A673 (cell line): ENCODE measurements at regions not wholly inside any gene's neighbourhood (a gene's known extent, or its start where the extent isn't known, plus 50 kb on each side); places are given as distances from the start of the nearest gene placed in this dataset.

Source experiments
- BruUV-seq: library from RNA; stranded (reverse); fragments of 400-500 nt; replicated peaks from 2 replicates; lab custom pipeline; 2021; lab: Mats Ljungman, UMichigan
- CTCF ChIA-PET: fragments of 300-600 bp; sonication (Branson Sonifier 250); formaldehyde crosslinking; loops from one replicate; lab custom pipeline; 2022; ENCODE audit warnings: antibody characterized with exemption; lab: Charles Lee
- POLR2A ChIA-PET: fragments of 300-600 bp; sonication (Branson Sonifier 250); formaldehyde crosslinking; loops from one replicate; lab custom pipeline; 2022; ENCODE audit warnings: antibody characterized with exemption; ENCODE audit not compliant: low non-redundant PET; lab: Charles Lee
- DNase-seq: peaks from one replicate; pipeline ENCODE4 v3.0.0-alpha.2; 2015; ENCODE audit warnings: low spot score
- H3K27ac ChIP-seq: fragments of 200-600 bp; sonication (generic); 2 replicates; pipeline ENCODE4 v1.5.1; 2016; ENCODE audit warnings: mixed run types, low read depth, mild to moderate bottlenecking, mixed read lengths, antibody characterized with exemption, low read length; ENCODE audit not compliant: poor library complexity, severe bottlenecking
- H3K27me3 ChIP-seq: fragments of 200-600 bp; sonication (generic); replicated peaks from 2 replicates; pipeline ENCODE4 v1.6.1; 2017; ENCODE audit warnings: mixed run types, low read depth, mild to moderate bottlenecking, mixed read lengths, antibody characterized with exemption, low read length; ENCODE audit not compliant: insufficient read depth, poor library complexity
- H3K36me3 ChIP-seq: fragments of 200-600 bp; sonication (generic); 2 replicates; pipeline ENCODE4 v1.6.1; 2016; ENCODE audit warnings: mixed run types, mild to moderate bottlenecking, mixed read lengths, antibody characterized with exemption, low read length; ENCODE audit not compliant: insufficient read depth, poor library complexity, severe bottlenecking
- H3K4me1 ChIP-seq: fragments of 200-600 bp; sonication (generic); 2 replicates; pipeline ENCODE4 v1.6.1; 2017; ENCODE audit warnings: mixed run types, mild to moderate bottlenecking, mixed read lengths, antibody characterized with exemption, low read length; ENCODE audit not compliant: insufficient read depth, poor library complexity, severe bottlenecking
- H3K4me3 ChIP-seq: fragments of 200-600 bp; sonication (generic); 2 replicates; pipeline ENCODE4 v1.5.1; 2016; ENCODE audit warnings: low read depth, mixed run types, mild to moderate bottlenecking, mixed read lengths, low read length; ENCODE audit not compliant: poor library complexity, severe bottlenecking
- H3K9me3 ChIP-seq: fragments of 200-600 bp; sonication (generic); 2 replicates; pipeline ENCODE4 v1.6.1; 2016; ENCODE audit warnings: mixed run types, low read depth, mild to moderate bottlenecking, mixed read lengths, antibody characterized with exemption, low read length; ENCODE audit not compliant: poor library complexity, severe bottlenecking
- CTCF ChIP-seq: fragments of 300-800, 200-600 bp; sonication (generic); conservative IDR thresholded peaks from 2 replicates; pipeline ENCODE4 v1.5.1; 2017; ENCODE audit warnings: low read depth, mild to moderate bottlenecking, antibody characterized with exemption, low read length, moderate library complexity, mixed read lengths
- EZH2 ChIP-seq: fragments of 200-600 bp; sonication (generic); IDR thresholded peaks from 2 replicates; pipeline ENCODE4 v1.6.1; 2017; ENCODE audit warnings: borderline replicate concordance, low read depth, mild to moderate bottlenecking, mixed read lengths, antibody characterized with exemption, low read length; ENCODE audit not compliant: poor library complexity, severe bottlenecking
- intact Hi-C: fragments of 100-400 bp; cut with micrococcal nuclease; formaldehyde crosslinking; loops from one replicate; pipeline ENCODE4 v1.10.0; 2022; ENCODE audit not compliant: unreplicated experiment

GRCh38 chr20:60553095-60553494, 594.9 kb downstream of the CDH26 start:
- no peak overlapping the region for H3K27ac ChIP-seq
- no TSS peak for BruUV-seq
- TF ChIP-seq EZH2 (no peak), CTCF (no peak)
- intact Hi-C loops, result no loop called here
- peaks cover under 1% of the 10 kb centered on the region for H3K27me3 ChIP-seq
- peak; percentile 34 for DNase-seq
- H3K4me3 ChIP-seq, result no peak overlapping the region
- no peaks in the 10 kb centered on the region for H3K4me1 ChIP-seq
- CTCF ChIA-PET, result no interaction called here
- no peaks in the 10 kb centered on the region for H3K36me3 ChIP-seq
- POLR2A ChIA-PET, result no interaction called here
- H3K9me3 ChIP-seq, result no peaks in the 10 kb centered on the region

- ChIA-PET CTCF (no interaction called here), POLR2A (no interaction called here)
- H3K4me1 ChIP-seq, result no peaks in the 10 kb centered on the region
- no peaks in the 10 kb centered on the region for H3K9me3 ChIP-seq
- H3K4me3 ChIP-seq, result no peak overlapping the region
- TF ChIP-seq CTCF (no peak), EZH2 (no peak)
- intact Hi-C loops, result no loop called here
- H3K27ac ChIP-seq, result no peak overlapping the region
- no TSS peak for BruUV-seq
- H3K36me3 ChIP-seq, result no peaks in the 10 kb centered on the region
- DNase-seq, result no peak
- peaks cover 4% of the 10 kb centered on the region for H3K27me3 ChIP-seq
These were observed 600.3 kb downstream of the CDH26 start for GRCh38 chr20:60558486-60558885.

DNA sequence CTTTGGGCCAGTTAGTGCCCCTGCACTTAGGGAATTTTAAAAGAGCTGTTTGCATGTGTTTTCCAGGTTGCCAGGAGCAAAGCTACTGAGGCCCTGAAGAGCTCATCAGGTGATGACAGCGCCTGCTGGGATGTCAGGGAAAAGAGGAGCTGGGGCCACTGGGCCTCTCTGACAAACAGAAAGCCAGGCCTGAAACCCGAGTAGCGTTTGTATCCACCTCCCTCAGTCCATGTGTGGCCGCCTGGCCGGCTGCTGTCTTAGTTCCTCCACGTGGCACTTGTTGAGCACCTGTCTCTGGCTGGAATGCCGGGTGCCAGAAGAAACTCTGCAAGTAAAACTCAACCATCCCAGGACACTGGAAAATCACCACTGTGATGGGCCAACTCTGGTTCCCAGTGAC, 601.2 kb downstream of the CDH26 start:
- CTCF ChIA-PET, result no interaction called here

More for the DNA sequence above, 601.2 kb downstream of the CDH26 start:
- Histone ChIP-seq H3K4me1 (peaks cover 3% of the 10 kb centered on the region), H3K4me3 (no peak overlapping the region), H3K36me3 (no peaks in the 10 kb centered on the region), H3K27ac (no peak overlapping the region), H3K27me3 (peaks cover 7% of the 10 kb centered on the region), H3K9me3 (no peaks in the 10 kb centered on the region)
- no peak for DNase-seq
- intact Hi-C loops, result no loop called here
- POLR2A ChIA-PET, result no interaction called here
- no peak for TF ChIP-seq EZH2
- no peak for TF ChIP-seq CTCF
- BruUV-seq, result no TSS peak
